HEK293 (cell line): ENCODE measurements at regions not wholly inside any gene's neighbourhood (a gene's known extent, or its start where the extent isn't known, plus 50 kb on each side); places are given as distances from the start of the nearest gene placed in this dataset.

ENCODE experiments used
- CTCF ChIA-PET: fragments of 350-600 bp; formaldehyde crosslinking; extraction: SDS; loops from one replicate; lab custom pipeline; 2021; ENCODE audit warnings: antibody characterized with exemption; lab: Yijun Ruan, JAX
- POLR2A ChIA-PET: fragments of 300-600 bp; formaldehyde crosslinking; extraction: SDS; loops from one replicate; lab custom pipeline; 2020; ENCODE audit warnings: antibody characterized with exemption, inconsistent platforms; lab: Yijun Ruan, JAX
- H3K27ac ChIP-seq: fragments of 200-500 bp; sonication (Bioruptor generic); 2 replicates; pipeline ENCODE4 v1.5.1; 2014; ENCODE audit warnings: low read depth, low read length, control low read depth, inconsistent platforms; ENCODE audit errors: extremely low read depth
- H3K36me3 ChIP-seq, 2 experiments: fragments of 200-500 bp in 1 of 2; sonication (Bioruptor generic) in 1 of 2; 1 replicate in 1 of 2; 2 replicates in 1 of 2; pipeline ENCODE4 v1.5.1; 2014 to 2017; ENCODE audit warnings: inconsistent platforms in 2 of 2, low read length in 2 of 2; ENCODE audit not compliant: control insufficient read depth in 2 of 2, insufficient read depth in 1 of 2
- H3K4me1 ChIP-seq: fragments of 200-500 bp; sonication (Bioruptor generic); 2 replicates; pipeline ENCODE4 v1.5.1; 2014; ENCODE audit warnings: mild to moderate bottlenecking, low read length, inconsistent platforms; ENCODE audit not compliant: control insufficient read depth, insufficient read depth
- H3K4me3 ChIP-seq: 2 replicates; pipeline ENCODE4 v1.5.1; 2011; ENCODE audit warnings: low read depth, mild to moderate bottlenecking, control low read depth, low read length, moderate library complexity
- H3K9me3 ChIP-seq: fragments of 200-500 bp; sonication (Bioruptor generic); 2 replicates; pipeline ENCODE4 v1.5.1; 2014; ENCODE audit warnings: low read depth, low read length, inconsistent platforms; ENCODE audit not compliant: control insufficient read depth, insufficient read depth
- KLF1 ChIP-seq: fragments of 450-650 bp; formaldehyde crosslinking; IDR thresholded peaks from 2 replicates; pipeline ENCODE4 v1.5.1; 2016; ENCODE audit warnings: missing biosample characterization, missing genetic modification characterization
- KLF7 ChIP-seq: fragments of 450-650 bp; formaldehyde crosslinking; IDR thresholded peaks from 2 replicates; pipeline ENCODE4 v1.5.1; 2016; ENCODE audit warnings: missing biosample characterization, missing genetic modification characterization, borderline replicate concordance
- MZF1 ChIP-seq: fragments of 450-650 bp; formaldehyde crosslinking; IDR thresholded peaks from 2 replicates; pipeline ENCODE4 v1.5.1; 2017; ENCODE audit warnings: missing biosample characterization, missing genetic modification characterization, borderline replicate concordance
- ZFP37 ChIP-seq: fragments of 450-650 bp; formaldehyde crosslinking; IDR thresholded peaks from 2 replicates; pipeline ENCODE4 v1.5.1; 2016; ENCODE audit warnings: missing biosample characterization, missing genetic modification characterization
- ZNF121 ChIP-seq: fragments of 450-650 bp; formaldehyde crosslinking; IDR thresholded peaks from 2 replicates; pipeline ENCODE4 v1.5.1; 2016; ENCODE audit warnings: missing biosample characterization, missing genetic modification characterization
- ZNF132 ChIP-seq: fragments of 450-650 bp; formaldehyde crosslinking; IDR thresholded peaks from 2 replicates; pipeline ENCODE4 v1.5.1; 2017; ENCODE audit warnings: missing biosample characterization, missing genetic modification characterization, borderline replicate concordance
- ZNF146 ChIP-seq: fragments of 450-650 bp; formaldehyde crosslinking; IDR thresholded peaks from 2 replicates; pipeline ENCODE4 v1.5.1; 2016; ENCODE audit warnings: missing biosample characterization, missing genetic modification characterization
- ZNF157 ChIP-seq: fragments of 450-650 bp; formaldehyde crosslinking; IDR thresholded peaks from 2 replicates; pipeline ENCODE4 v1.5.1; 2016; ENCODE audit warnings: missing biosample characterization, missing genetic modification characterization
- ZNF184 ChIP-seq: fragments of 450-650 bp; IDR thresholded peaks from 2 replicates; pipeline ENCODE4 v1.5.1; 2018; ENCODE audit warnings: missing biosample characterization, mild to moderate bottlenecking, missing genetic modification characterization
- ZNF23 ChIP-seq: fragments of 450-650 bp; formaldehyde crosslinking; IDR thresholded peaks from 2 replicates; pipeline ENCODE4 v1.5.1; 2016; ENCODE audit warnings: missing biosample characterization, missing genetic modification characterization, borderline replicate concordance
- ZNF473 ChIP-seq: fragments of 450-650 bp; formaldehyde crosslinking; IDR thresholded peaks from 2 replicates; pipeline ENCODE4 v1.5.1; 2017; ENCODE audit warnings: missing biosample characterization, missing genetic modification characterization
- ZNF571 ChIP-seq: fragments of 450-650 bp; formaldehyde crosslinking; IDR thresholded peaks from 2 replicates; pipeline ENCODE4 v1.5.0; 2017; ENCODE audit warnings: missing biosample characterization, missing genetic modification characterization
- ZNF654 ChIP-seq: fragments of 450-650 bp; formaldehyde crosslinking; IDR thresholded peaks from 2 replicates; pipeline ENCODE4 v1.5.1; 2016; ENCODE audit warnings: low read depth, missing biosample characterization, missing genetic modification characterization
- ZNF692 ChIP-seq: fragments of 450-650 bp; formaldehyde crosslinking; IDR thresholded peaks from 2 replicates; pipeline ENCODE4 v1.5.1; 2016; ENCODE audit warnings: missing biosample characterization, missing genetic modification characterization
- ZNF830 ChIP-seq: fragments of 450-650 bp; IDR thresholded peaks from 2 replicates; pipeline ENCODE4 v1.5.0; 2018; ENCODE audit warnings: missing biosample characterization, missing genetic modification characterization, low read depth, mild to moderate bottlenecking, moderate library complexity
- TF ChIP-seq, protein P1 (sequence below): fragments of 450-650 bp; formaldehyde crosslinking; IDR thresholded peaks from 2 replicates; pipeline ENCODE4; 2016; ENCODE audit warnings: missing biosample characterization, missing genetic modification characterization
- TF ChIP-seq, protein P2 (sequence below): IDR thresholded peaks from 2 replicates; pipeline ENCODE4 v1.6.1; 2011; ENCODE audit warnings: mild to moderate bottlenecking, low read depth, low read length, borderline replicate concordance
- TF ChIP-seq, protein P3 (sequence below): fragments of 450-650 bp; formaldehyde crosslinking; IDR thresholded peaks from 2 replicates; pipeline ENCODE4 v1.5.1; 2016; ENCODE audit warnings: missing biosample characterization, missing genetic modification characterization

DNA sequence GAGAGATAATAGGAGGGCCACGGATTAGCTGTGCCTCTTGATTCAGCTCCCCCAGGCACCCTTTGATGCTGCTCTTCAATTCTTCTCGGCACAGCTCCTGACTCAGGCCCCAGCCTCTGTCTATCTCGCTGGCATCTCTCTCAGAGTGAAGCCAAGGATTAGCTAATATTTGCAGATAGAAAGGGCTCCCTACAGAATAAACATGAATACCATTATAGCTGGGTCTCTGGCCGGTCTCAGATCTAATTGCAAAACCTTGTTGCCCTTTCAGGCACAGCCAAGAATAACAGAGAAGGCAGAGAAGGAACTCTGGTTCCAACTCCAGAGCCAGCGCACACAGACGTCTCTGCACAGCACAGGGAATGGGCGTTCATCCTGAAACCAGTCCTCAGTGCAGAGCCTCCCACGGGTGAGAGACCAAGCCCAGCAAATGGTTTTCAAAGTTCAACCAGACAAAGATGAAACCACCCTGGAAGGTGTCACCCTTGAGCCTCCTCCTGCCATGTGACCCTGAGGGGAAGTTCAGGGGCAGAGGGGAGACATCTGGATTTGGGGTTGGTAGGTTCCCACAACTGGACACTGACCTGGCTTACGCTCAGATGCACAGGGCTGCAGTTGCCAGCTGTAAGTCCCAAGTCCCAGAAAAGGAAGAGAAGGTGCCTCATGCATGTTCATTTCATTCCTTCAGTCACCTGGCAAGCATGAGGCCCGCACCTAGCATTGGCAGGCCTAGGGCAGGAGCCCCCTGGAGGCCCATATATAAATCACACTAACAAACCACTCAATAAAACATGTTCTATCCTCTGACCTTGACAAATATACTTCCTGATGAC lies 394.0 kb downstream of the NPHP4 start:
- no peaks in the 10 kb centered on the region for H3K4me1 ChIP-seq
- H3K27ac ChIP-seq = no peak overlapping the region
- TF ChIP-seq, protein P1, sequence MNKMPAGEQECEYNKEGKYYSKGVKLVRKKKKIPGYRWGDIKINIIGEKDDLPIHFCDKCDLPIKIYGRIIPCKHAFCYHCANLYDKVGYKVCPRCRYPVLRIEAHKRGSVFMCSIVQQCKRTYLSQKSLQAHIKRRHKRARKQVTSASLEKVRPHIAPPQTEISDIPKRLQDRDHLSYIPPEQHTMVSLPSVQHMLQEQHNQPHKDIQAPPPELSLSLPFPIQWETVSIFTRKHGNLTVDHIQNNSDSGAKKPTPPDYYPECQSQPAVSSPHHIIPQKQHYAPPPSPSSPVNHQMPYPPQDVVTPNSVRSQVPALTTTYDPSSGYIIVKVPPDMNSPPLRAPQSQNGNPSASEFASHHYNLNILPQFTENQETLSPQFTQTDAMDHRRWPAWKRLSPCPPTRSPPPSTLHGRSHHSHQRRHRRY (tag by site-specific recombination) = no peak
- no peaks in the 10 kb centered on the region for H3K9me3 ChIP-seq
- POLR2A ChIA-PET = no interaction called here
- H3K36me3 ChIP-seq = no peaks in the 10 kb centered on the region
- no peak overlapping the region for H3K4me3 ChIP-seq
- CTCF ChIA-PET = no interaction called here

DNA sequence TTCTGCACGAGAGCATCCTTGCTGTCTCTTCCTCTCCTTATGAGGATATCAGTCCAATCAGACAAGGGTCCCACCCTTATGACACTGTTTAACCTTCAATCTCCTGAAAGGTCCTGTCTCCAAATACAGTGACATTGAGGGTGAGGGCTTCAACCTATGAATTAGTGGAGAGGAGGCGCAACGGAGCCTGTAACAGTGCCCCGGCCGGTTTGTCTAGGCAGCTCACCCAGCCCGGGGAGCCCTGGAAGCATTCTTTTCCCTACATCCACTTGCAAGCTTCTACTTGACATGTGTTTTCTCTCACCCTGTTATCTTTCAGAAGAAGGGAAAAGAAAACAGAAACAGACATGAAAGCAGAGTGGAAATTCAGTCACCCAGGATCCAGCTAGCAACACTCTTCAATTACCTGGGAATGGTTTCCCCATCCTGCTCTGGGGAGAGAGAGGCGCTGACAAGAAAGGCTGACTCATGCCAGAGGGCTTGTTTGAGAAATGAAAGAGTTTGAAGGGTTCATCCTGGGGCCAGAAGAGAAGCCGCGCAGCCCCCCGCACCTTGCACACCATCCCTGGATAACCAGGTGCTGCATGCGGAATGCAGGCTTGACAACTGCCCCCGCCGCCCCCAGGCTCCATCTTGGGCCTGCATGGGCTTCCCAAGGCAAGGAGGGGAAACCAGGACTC lies 394.9 kb downstream of the NPHP4 start:
- CTCF ChIA-PET = interaction anchor here (1.1 kb wide), 1 partner anchor 9 kb away, joined by 3 read pairs; no protein-coding TSS in a partner anchor
- TF ChIP-seq ZNF23 (tag by site-specific recombination) = no peak
- no peak for TF ChIP-seq ZNF132 (tag by site-specific recombination)
- TF ChIP-seq, protein P2, sequence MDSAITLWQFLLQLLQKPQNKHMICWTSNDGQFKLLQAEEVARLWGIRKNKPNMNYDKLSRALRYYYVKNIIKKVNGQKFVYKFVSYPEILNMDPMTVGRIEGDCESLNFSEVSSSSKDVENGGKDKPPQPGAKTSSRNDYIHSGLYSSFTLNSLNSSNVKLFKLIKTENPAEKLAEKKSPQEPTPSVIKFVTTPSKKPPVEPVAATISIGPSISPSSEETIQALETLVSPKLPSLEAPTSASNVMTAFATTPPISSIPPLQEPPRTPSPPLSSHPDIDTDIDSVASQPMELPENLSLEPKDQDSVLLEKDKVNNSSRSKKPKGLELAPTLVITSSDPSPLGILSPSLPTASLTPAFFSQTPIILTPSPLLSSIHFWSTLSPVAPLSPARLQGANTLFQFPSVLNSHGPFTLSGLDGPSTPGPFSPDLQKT = no peak
- TF ChIP-seq MZF1 (tag by site-specific recombination) = no peak
- TF ChIP-seq ZFP37 (tag by site-specific recombination) = no peak
- no peak for TF ChIP-seq ZNF121 (tag by site-specific recombination)
- TF ChIP-seq, protein P3, sequence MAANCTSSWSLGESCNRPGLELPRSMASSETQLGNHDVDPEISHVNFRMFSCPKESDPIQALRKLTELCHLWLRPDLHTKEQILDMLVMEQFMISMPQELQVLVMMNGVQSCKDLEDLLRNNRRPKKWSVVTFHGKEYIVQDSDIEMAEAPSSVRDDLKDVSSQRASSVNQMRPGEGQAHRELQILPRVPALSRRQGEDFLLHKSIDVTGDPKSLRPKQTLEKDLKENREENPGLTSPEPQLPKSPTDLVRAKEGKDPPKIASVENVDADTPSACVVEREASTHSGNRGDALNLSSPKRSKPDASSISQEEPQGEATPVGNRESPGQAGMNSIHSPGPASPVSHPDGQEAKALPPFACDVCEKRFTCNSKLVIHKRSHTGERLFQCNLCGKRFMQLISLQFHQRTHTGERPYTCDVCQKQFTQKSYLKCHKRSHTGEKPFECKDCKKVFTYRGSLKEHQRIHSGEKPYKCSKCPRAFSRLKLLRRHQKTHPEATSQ (tag by site-specific recombination) = no peak
- no peak for TF ChIP-seq ZNF184 (tag by site-specific recombination)
- no peak for TF ChIP-seq ZNF157 (tag by site-specific recombination)
- TF ChIP-seq KLF1 (tag by site-specific recombination) = no peak
- no peak for TF ChIP-seq ZNF692
- TF ChIP-seq ZNF571 (tag by site-specific recombination) = no peak
- no peak for TF ChIP-seq KLF7
- TF ChIP-seq ZNF654 (tag by site-specific recombination) = no peak
- TF ChIP-seq ZNF830 (tag by site-specific recombination) = no peak
- TF ChIP-seq ZNF146 (tag by site-specific recombination) = no peak
- no peak for TF ChIP-seq ZNF473 (tag by site-specific recombination)
- Histone ChIP-seq H3K4me3 (no peak overlapping the region), H3K36me3 (no peaks in the 10 kb centered on the region), H3K4me1 (no peaks in the 10 kb centered on the region), H3K27ac (no peak overlapping the region), H3K9me3 (no peaks in the 10 kb centered on the region)
- POLR2A ChIA-PET = no interaction called here
